GM21786 (cell line): ENCODE measurements at regions not wholly inside any gene's neighbourhood (a gene's known extent, or its start where the extent isn't known, plus 50 kb on each side); places are given as distances from the start of the nearest gene placed in this dataset.

Source experiments
- ATAC-seq: cut with Tn5 transposase; IDR thresholded peaks from one replicate; pipeline ENCODE4 v1.9.1; 2021; ENCODE audit not compliant: unreplicated experiment

GRCh38 chr2:3000968-3001367, 376.6 kb downstream of the EIPR1 start:
- ATAC-seq, result no peak

GRCh38 chr2:3000125-3000524, 377.5 kb downstream of the EIPR1 start:
- no peak for ATAC-seq

DNA sequence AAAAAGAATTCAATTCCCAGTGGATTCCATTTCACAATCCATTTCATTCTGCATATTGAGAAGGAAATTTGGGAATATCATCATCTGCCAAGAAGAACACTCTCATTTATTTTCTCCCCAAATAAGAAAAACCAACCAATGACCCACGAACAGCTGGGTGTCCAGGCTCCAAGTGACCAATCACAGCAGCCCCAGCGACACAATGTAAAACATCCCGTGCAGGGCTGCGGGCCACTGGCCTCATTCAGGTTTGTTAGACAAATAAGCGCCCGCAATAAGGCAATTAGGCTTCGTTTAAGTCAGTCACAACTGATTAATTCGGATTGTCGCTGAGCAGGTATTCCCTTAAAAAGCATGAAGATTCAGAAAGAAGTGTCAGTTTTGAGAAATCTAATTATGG, 378.6 kb downstream of the EIPR1 start:
- no peak for ATAC-seq

DNA sequence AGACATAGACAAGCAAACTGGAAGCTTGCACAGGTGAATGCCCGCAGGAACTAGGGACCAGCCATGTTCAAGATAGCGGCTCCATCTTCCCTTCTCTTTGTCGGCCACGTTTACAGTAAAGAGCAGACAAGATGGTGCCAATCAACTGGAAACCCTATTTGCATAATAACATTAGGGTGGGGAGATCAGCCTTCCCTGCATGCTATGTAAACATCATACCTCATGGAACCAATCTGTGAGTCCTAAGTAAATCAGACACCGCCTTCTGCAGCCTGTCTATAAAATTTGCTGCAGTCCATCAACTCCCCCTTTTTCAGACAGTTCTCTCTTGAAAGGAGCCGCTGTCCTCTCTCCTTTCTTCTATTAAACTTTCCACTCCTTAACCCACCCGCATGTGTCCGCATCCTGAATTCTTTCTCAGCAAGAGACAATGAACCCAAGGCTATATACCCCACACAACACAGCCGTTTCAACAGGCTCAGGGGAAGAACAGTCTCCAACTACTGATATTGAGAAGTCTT, 384.4 kb downstream of the EIPR1 start:
- no peak for ATAC-seq

- no peak for ATAC-seq
Observed at GRCh38 chr2:2992634-2993033, 385.0 kb downstream of the EIPR1 start.

- no peak for ATAC-seq
Observed at GRCh38 chr2:2985020-2985419, 392.6 kb downstream of the EIPR1 start.

- ATAC-seq, result no peak
Observed at GRCh38 chr2:2981000-2981399, 396.6 kb downstream of the EIPR1 start.

- ATAC-seq, result no peak
Observed at GRCh38 chr2:2974982-2975381, 402.6 kb downstream of the EIPR1 start.

DNA sequence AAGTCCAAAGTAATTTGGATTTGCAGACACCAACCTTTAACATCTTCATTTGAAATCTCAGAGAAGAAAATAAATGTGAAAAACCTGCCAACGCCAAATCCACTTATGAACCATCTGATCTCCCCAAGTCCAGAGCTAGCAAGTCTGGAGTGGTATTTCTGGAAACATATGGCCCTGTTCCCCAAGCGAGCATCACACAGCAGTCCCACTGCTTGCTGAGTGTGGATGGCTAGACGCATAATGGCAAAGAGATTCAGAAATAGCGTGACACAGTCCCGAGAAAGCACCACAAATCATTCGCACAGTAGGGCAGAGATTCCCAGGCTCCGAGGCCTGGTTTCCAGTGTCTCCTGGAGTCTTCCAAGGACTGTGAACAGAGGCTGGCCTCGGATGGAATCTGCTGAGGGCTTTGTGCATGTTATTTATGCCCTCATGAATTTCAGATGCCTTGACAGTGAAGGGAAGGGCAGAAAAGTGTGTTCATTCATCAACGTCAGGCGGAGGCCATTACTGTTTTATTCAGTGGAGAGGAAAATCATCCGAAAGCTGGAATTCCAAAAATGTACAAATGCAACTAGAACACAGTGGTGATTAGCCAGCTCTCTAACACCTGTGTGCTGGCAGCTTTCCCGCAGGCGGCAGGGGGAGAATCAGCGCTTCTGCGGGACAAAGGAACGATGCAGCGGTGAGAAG, 417.0 kb downstream of the EIPR1 start:
- no peak for ATAC-seq

- ATAC-seq, result no peak
Observed at GRCh38 chr2:2950403-2950952, 427.1 kb downstream of the EIPR1 start.

DNA sequence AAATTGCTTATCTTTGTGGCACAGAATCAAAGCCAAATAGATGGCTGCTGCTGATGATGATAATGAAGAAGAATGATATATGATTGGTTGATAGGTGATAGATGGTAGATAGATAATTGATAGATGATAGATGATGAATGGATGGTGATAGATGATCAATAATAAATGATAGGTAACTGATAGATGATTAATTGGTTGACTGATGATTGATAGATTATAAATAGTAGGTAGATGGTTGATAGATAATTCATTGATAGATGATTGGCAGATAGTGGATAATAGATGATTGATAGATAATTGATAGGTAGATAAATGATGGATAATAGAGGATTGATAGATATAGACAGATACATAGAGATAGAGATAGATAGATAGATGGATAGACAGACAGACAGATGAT, 430.2 kb downstream of the EIPR1 start:
- ATAC-seq, result no peak

- no peak for ATAC-seq
Observed at GRCh38 chr2:2942906-2943305, 434.7 kb downstream of the EIPR1 start.

- ATAC-seq, result no peak
Observed at GRCh38 chr2:2942225-2942624, 435.4 kb downstream of the EIPR1 start.

- no peak for ATAC-seq
Observed at GRCh38 chr2:2941205-2941604, 436.4 kb downstream of the EIPR1 start.

DNA sequence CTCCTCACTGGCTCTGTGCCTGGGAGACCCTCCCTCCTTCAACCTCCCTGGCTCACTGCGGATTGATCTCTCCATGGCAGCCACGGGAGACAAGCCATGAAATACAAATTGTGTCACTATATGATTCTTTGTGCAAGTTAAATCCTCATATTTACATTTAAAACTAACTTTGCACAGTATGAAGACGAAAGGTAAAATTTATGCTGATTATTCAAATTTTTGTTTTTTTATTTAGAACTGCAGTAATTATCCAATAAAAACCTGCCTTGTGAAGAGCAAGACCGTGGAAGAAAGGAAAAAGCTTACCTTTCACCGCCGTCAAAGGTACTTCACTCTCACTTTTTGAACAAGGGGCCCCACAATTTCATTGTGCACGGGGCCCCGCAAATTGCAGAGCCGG, 436.9 kb downstream of the EIPR1 start:
- no peak for ATAC-seq

- ATAC-seq, result no peak
Observed at GRCh38 chr2:2940061-2940460, 437.6 kb downstream of the EIPR1 start.

DNA sequence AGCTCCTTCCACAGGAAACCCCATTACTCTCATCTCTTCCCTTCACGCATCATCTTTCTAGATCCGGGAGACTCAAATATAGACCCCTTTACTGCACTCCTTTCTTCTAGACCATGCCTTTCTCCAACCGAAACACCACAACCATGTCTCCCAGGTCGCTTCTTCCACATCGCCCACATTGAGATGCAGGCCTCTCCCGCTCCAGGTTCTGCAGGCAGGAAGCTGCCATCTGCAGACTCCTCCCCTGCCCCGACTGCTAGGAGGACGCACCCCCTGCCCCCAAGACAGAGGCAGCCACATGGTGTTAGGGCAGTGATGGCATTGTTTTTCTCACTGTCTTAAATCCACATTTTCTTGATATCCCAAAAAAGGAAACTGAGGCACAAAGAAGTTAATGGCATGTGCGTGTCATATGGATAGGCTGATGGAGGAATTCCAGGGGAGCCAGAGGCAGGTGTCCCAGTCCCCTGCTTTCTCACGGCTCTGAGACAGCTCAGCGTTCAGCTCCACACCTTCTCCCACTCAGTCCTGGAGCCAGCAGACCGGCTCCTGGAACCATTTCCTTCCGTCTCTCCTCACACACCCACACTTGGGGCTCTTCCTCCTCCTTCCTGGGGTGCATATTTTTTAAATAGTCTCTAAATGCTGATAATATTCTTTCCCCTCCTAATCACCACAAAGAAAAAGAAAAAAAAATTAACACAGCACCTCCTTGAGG, 438.4 kb downstream of the EIPR1 start:
- ATAC-seq, result no peak

DNA sequence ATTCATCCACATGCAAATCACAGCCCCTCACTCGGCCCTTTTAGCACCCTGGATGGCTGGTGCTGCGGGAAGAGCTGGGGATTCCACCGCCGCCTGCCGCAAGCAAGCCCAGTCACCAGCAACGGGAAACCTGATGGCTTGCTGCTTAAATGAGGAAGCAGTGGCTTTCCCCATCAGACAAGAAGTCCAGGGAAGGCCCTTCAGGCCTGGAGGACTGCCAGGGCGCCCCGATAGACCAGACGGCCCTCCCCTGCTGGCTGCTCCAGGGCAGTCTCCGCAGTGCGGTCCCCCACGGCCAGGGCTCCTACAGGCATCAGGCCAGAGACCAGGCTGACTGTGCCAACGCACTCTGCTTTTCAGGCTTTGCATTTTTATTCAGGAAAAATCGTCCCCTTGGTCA, 439.1 kb downstream of the EIPR1 start:
- ATAC-seq, result no peak

DNA sequence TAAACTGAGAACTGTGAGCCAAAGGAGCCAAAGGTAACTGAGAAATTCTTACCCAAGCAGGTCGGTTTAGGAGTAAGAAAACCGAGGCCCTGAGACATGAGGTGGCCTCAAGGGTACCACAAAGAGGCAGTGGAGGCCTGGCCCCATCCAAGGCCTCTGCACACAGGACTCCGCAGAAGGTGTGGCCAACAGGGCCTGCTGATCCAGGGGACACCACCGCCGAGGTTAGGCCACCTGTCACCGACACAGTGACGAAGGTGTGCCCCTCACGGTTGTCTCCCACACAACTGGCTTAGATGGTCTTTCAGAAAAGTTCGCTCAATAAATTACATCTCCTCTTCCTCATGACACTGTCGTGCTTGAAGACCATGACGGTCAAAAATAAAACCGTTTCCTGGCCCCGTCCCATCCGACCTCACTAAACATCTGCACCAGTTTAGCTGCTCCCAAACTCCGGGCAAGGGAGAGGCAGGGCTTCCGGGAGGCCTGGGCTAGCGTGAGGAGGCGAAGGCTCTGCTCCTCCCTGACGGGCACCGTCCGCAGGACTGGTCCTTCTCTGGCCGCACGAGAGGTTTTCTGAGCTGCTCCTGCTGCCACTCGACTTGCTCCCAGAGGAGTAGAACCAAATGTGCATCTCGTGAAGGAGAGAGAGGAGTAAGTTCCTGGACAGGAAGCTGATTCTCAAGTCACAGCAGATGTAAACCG, 442.0 kb downstream of the EIPR1 start:
- no peak for ATAC-seq

DNA sequence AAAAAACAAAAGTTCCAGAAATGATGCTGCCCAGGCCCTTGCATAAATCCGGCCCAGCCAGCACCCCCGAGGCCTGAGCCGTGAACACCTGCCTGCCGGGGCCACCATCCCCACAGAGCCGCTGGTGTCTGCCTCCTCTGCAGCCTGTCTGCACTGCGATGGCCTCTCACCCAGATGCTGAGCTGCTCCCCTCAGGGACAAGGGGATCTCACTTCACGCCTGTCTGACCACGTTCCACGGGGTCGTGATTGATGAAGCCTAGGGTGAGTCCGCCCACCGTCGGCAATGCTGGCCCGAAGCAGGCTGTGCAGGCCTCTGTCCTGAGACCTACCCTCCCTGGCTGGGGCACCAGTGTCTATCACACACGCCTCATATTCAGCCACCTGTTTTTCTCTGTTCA, 444.2 kb downstream of the EIPR1 start:
- no peak for ATAC-seq

DNA sequence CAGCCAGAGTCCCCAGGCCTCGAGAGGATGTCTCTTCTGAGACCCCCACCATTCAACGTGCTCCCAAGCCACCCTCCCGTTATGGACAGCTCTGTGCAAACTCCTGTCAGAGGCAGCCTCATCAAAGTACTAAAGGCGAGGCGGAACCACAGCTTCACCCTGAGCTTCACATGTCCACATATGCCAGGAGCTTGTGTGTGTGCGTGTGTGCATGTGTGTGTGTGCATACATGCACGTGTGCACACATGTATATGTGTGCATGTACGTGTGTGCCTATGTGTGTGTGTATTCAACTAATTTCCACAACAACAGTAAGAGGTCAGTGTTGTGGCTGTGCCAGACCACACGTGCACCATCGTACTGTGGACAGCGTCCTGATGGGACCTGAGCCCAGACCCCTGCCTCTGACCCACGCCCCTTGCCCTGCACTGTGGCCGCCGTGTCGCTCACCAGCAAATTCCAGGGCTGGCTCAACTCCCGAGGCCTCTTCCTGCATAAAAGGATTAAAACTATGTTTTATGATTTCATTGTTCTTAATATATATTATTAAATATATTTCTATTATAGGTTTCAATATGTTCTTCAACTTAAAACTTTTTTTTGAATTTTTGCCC, 444.8 kb downstream of the EIPR1 start:
- ATAC-seq, result no peak
